Stimulated activated CD8-positive, alpha-beta memory T cell treated with anti-CD3 and anti-CD28 coated beads, Interleukin-2, amount 100 ng/mL, for 48 hours (primary cell): ENCODE measurements at regions not wholly inside any gene's neighbourhood (a gene's known extent, or its start where the extent isn't known, plus 50 kb on each side); places are given as distances from the start of the nearest gene placed in this dataset.

Experiments
- DNase-seq, 2 donors: peaks; one replicate each; pipeline ENCODE4 v3.0.0-alpha.2; 2020; ENCODE audit warnings: low read depth in 2 of 2

GRCh38 chr9:110143485-110143884 is 64.5 kb downstream of the C9orf152 start:
- DNase-seq = no peak

- no peak for DNase-seq
Measured at GRCh38 chr9:110143950-110144545, 63.9 kb downstream of the C9orf152 start.

DNA sequence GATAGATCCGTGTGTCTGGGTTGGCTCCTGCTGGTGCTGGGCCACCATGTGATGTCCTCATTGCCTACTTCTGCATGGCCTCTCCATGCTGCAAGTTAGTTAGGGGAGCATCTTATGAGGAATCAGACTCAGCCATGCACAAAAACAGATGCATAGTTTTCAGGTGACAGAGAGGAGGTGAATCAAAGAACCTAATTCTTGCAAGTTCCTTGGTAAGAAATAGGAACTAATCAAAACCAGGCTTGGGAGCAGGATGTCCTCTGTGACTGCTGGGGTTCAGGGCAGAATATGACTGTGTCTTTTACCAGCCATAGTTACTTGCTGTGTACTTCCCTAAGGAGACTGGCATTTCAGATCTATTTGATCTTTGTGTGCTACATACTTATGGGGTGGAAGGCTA is 61.6 kb downstream of the C9orf152 start:
- DNase-seq = no peak

GRCh38 chr9:110148384-110148783 is 59.6 kb downstream of the C9orf152 start:
- peak; percentile 32 to 41 for DNase-seq

GRCh38 chr9:110148891-110149290 is 59.1 kb downstream of the C9orf152 start:
- no peak for DNase-seq
